ENCODE measurements at regions not wholly inside any gene's neighbourhood (a gene's known extent, or its start where the extent isn't known, plus 50 kb on each side); places are given as distances from the start of the nearest gene placed in this dataset.

GRCh38 chr4:121227341-121227792, 63.2 kb upstream of the TNIP3 start:
- DNase-seq (ENCODE audit: low read depth) = no peak

- DNase-seq (ENCODE audit: low read depth) = no peak
Measured at GRCh38 chr4:121226362-121226761, 62.2 kb upstream of the TNIP3 start.

- DNase-seq (ENCODE audit: low read depth) = no peak
Measured at GRCh38 chr4:121221608-121222007, 57.5 kb upstream of the TNIP3 start.

- no peak for DNase-seq (ENCODE audit: low read depth)
Measured at GRCh38 chr4:121221201-121221600, 57.1 kb upstream of the TNIP3 start.

- DNase-seq (ENCODE audit: low read depth) = no peak
Measured at GRCh38 chr4:121220698-121221097, 56.6 kb upstream of the TNIP3 start.

GRCh38 chr4:121219227-121219626, 55.1 kb upstream of the TNIP3 start:
- DNase-seq (ENCODE audit: low read depth) = no peak

- DNase-seq (ENCODE audit: low read depth) = no peak
Measured at GRCh38 chr4:121217351-121217750, 53.2 kb upstream of the TNIP3 start.

- no peak for DNase-seq (ENCODE audit: low read depth)
Measured at GRCh38 chr4:121216461-121216860, 52.3 kb upstream of the TNIP3 start.

GRCh38 chr4:121213940-121214339, 49.8 kb upstream of the TNIP3 start:
- no peak for DNase-seq (ENCODE audit: low read depth)

Measured in CMK (cell line).